Loucy (cell line): ENCODE measurements at regions not wholly inside any gene's neighbourhood (a gene's known extent, or its start where the extent isn't known, plus 50 kb on each side); places are given as distances from the start of the nearest gene placed in this dataset.

Source experiments
- CTCF ChIP-seq: fragments of 200-600 bp; sonication (generic); conservative IDR thresholded peaks from 2 replicates; pipeline ENCODE4 v1.5.1; 2014; ENCODE audit warnings: mild to moderate bottlenecking, antibody characterized with exemption, low read length
- EZH2phosphoT487 ChIP-seq: fragments of 200-600 bp; IDR thresholded peaks from 2 replicates; pipeline ENCODE4 v1.6.1; 2018; ENCODE audit warnings: antibody characterized with exemption, mild to moderate bottlenecking, moderate library complexity, borderline replicate concordance

- TF ChIP-seq CTCF = no peak
- TF ChIP-seq EZH2phosphoT487 = no peak
Measured at GRCh38 chr13:89496478-89496877, 1825.3 kb downstream of the SLITRK5 start.
